ENCODE measurements at regions not wholly inside any gene's neighbourhood (a gene's known extent, or its start where the extent isn't known, plus 50 kb on each side); places are given as distances from the start of the nearest gene placed in this dataset.
A peak's percentile ranks its signal among the peaks of the same experiment; 100 is the strongest.

DNA sequence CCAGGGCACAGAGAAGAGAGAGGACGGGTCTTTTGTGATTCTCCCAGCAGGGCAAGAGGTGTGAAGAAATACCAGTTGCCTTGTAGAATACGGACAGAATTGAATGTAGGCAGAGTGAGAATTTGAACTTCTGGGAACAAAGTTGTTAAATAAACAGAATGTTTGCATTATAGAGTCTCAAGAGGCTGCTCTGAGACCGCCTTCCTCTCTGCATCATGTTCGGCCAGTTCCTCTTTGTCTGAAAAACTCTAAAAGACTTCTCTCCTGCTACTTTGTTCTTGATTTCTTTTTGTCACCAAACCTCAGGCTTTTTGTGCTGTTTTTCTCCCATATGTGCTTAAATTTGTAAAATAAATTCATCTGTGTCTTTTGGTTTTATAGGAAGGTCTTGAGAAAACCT lies 256.4 kb downstream of the DLEU7 start:
- DNase-seq: no peak

DNA sequence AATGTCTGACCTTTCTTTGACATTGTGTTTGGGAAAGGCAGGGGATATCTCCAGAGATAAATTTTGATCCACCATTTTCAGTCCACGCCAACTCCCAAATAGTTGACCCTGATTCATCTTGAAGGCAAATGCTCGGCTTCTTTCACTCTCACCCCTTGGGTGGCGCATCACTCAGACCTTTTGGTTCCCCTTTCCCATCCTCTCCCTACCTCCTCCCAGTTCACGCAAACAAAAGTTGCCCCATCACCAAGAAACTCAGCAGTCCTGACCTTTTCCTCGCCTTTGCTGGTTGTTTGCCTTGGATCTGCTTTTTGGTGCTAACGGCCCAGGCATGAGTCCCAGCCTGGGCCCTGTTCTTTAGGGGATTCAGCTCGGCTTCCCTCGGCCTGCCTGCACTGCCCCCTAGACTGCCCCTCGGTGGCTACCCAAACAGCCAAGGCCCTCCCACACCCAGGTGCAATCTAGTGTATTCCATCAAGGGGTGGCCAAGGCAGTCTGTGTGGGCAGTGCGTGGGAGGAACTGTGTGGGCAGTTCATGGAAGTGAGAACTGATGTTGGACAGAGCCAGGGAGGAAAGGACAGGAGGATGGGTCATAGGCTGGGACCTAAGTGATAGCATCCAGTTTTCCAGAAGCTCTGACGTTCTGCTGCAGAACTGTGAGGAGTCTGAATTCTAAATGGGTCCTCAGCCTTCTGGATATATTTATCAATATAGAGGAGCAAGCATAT lies 255.7 kb downstream of the DLEU7 start:
- no peak for DNase-seq

DNA sequence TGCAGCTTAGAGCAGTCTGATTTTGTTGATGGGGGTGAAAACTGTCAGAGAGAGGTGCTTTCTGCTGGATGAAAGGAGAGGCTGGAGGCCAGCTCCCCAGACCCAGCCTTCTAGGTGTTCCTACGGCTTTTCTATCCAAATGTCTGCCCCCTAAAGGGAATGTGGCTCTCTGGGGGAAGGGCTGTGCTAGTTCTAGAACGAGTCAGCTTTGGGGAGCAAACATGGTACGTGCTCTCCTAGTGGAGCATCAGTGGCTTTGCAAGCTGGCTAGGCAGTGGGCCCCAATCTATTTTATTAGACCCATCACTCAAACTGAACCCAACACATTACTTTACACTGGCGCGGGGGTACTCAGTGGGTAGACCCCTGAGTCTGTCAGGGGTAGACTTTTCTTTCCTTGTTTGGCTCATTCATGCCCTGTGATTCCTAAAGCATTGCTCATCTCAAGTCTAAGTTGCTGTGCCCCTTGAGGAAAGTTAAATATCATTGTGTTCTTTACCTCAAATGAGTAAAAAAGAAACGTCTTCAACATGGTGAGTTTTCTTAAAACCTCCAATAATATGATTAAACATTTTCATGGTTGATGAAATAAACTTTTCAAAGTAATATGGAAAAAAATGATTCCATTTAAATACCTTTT lies 254.9 kb downstream of the DLEU7 start:
- DNase-seq: no peak

DNA sequence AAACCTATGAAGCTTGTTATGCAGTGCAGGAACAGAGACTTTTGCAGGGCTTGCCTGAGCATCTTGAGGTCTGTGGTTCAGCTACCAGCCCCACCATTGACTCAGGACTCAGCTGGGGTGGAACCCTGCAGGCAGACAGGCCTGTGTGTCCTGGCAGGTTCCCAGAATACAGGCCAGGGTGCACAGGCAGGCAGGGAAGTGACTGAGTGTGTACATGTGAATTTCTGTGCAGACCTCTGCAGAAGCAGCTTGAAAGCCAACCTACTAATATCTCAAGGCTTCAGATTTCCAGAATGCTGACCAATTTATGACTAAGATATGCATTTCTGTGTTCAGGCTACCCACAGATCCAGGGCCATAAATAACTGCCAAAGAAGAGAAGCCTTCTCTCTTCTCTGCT lies 254.4 kb downstream of the DLEU7 start:
- peak; percentile 38 for DNase-seq

DNA sequence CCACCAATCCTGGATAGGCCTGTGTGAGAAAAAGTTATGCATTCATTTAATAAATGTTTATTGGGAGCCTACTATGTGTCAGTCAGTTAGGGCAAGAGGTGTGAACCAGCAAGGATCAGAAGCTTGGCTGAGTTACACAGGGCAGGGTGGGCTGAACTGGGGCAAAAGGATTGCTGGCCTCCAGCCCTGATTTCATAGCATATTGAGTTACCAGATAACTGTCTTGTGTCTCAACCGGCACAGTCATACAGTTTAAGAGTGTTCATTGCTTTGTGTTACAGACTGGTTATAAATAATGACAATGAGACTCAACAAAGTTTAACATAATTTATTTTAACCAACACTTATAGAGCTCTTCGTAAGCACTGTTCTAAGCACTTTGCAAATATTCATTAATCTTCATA lies 253.8 kb downstream of the DLEU7 start:
- peak; percentile 70 for DNase-seq

DNA sequence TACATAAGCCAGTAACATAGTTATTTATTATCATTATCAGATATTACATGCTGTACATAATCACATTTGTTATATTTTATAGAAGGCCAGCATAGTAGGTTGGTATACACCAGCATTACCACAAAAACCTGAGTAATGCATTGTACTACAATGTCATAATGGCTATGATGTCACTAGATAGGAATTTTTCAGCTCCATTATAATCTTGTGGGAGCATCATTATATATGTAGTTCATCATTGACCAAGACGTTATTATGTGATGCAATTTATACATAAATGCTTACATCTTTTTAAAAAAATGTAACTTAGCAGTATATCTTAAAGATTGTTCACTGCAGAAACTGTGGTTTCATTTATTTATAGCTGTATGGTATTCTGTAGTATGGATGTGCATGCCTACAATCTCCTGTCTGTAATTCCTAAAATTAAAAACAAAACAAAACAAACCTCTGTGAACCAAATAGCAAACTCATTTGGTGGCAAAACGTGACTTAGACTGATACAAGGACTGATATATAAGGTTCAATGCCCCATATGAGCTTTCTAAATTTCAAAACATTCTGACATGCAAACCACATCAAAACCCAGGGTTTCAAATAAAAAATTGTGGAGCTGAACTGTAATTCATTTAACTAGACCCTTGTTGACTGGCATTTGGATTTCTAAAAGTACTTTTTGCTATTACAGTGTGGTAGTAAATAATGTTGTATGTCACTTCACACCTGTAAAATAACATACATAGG lies 250.9 kb downstream of the DLEU7 start:
- peak; percentile 42 for DNase-seq

DNA sequence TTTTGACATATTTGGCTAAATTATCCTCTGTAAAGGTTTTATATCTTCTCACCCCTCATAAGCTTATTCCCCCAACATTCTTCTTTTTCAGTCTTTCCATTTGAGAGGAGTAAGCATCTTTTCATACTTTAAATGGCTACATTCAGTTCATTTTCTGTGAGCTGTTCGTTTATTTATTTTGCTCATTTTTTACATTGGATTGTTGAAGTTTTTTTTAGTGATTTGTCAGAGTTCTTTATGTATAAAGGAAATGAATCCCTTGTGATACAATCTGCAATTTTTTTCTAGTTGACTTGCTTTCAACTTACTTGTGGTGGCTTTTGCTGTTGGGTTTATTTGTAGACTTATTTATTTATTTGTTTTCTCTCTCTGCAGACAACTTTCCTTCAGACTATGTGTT lies 250.3 kb downstream of the DLEU7 start:
- no peak for DNase-seq

DNA sequence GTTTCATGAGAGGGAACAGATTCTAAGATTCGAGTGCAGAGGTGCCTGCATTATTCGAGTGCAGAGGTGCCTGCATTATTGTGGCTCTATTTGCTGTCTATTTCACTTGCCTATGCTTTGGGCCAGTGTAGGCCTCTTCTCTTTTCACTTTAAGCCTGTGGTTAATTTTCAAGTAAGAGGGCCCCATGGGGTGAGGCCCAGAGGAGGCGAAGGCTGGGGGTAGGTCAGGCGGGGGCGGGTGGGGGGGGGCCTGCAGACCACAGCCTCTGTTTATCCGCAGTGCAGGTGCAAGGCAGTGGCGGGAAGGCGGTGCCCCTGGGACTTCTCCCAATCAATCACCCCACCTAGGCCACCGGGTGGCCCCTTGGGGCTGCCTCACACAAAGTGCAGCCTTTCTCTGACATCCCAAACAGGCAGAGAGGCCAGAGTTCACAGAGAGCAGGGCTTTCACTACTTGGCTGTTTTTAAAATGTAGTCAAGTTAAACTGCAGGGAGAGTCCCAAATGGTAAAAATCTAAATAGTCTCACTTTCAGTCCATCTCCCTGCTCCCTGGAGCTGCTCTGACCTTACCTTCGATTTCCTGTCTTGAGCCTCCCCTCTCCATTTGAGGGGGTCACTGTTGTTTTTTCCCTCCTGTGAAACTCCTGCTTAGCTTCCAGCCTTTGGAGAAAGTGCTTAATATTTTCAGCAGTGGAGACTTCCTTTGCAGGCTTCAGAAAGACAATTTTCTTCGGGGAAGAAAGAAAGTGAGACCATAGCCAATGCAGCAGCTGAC lies 249.0 kb downstream of the DLEU7 start:
- DNase-seq: no peak

DNA sequence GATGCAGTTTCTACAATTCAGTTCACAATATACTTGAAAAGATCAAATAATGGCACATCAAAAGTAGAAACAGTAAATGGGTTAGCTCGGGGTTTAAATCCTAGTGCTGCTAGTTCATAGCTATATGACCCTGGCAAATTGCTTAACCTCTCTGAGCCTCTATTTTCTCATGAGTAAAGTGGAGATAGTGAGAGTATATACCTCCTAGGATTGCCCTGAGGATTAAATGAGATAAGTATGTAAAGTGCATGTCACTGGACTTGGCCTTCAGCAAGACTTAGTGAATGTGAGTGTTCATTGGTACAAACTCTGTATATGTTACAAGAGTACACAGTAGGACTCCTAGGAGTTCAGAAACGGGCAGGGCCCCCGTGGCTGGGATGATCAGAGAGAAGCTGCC lies 248.3 kb downstream of the DLEU7 start:
- no peak for DNase-seq

DNA sequence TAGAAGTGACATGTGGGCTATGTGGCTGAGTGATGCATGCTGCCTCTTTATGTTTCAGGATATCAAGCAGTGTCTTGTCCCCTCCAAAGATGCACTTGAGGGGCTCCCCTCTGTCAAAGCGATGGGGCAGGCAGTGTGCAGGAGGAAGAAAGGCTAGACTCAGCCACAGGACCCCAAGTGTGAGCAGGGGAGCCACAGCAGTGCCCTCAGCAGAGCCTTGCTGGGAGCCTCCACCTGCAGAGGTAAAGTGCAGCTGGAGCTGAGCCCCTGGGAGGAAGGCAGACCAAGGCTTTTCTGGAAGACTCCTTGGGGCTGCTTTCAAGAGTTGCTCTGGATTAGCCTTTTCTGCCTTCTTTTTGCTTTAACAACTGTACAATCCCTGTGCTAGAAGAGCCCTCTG lies 247.3 kb downstream of the DLEU7 start:
- DNase-seq: no peak

DNA sequence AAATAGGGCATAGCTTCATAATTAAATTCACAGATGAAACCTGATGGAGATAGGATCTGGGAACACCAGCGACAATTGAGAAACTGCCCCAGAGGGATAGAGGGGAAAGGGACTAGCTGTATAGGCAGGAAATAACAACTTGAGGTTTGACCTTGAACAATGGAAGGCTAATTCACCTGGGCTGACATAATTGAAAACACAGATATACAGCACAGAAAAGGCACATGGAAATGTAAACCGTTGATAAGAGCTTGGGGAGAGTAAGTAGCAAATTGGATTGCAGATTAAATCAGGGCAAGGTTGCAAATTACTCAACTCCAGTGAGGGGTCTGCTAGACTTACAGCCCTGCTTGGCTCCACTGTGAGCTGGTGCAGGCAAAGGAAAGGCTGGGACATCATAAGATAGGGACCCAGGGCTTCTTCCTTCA lies 246.7 kb downstream of the DLEU7 start:
- no peak for DNase-seq

DNA sequence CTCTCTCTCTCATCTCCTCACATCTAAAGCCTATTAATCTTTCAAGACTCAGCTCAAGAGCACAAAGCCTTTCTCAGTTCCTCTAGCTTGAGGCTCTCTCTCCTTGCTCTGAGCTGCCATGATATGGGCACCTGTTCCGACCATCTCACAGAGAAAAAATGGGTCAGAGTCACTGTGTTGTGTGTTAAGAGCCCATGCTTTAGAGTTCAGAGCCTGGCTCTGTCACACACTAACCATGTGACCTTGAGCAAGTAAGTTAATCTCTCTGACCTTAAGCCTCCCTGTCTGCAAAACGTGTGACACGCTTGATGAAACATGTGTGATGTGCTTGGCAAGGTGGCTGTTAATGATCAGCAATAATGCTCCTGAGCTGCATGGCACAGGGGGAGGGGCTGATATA lies 245.2 kb downstream of the DLEU7 start:
- no peak for DNase-seq

DNA sequence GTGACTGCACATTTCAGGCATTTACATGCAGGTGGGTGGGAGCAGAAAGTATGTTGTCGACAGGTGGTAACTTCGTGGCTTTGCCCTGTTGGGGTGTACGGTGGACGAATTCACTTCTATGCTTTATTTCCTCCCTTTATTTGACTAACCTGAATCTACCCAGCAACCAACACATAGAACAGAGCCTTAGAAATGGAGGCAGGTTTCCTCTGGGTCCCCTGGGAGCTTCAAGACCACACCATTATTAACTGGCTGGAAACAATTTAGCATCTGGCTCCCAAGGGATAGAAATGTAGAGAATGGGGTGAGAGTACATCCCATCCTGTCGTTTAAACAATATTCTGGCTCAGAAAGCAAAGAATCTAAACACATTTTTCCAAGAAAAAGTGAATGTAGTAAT lies 244.4 kb downstream of the DLEU7 start:
- DNase-seq: no peak

DNA sequence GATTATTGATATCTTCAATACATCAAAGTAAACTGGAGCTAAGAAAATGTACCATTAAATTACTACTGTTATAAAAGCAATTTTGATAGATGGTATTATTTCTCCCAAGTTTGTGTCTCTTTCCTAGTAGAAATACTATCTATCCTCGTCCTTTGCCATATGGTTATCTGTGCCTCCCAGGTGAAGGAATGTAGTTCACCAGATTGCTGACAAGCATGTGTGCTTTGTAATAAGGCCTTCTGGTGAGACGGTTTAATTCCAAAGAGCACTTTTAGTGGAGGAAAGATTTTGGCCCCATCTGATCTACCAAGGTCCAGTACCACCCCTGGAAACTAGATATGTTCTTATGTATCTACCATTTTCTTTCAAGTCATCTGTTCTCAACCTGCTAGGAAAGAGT lies 243.6 kb downstream of the DLEU7 start:
- no peak for DNase-seq

DNA sequence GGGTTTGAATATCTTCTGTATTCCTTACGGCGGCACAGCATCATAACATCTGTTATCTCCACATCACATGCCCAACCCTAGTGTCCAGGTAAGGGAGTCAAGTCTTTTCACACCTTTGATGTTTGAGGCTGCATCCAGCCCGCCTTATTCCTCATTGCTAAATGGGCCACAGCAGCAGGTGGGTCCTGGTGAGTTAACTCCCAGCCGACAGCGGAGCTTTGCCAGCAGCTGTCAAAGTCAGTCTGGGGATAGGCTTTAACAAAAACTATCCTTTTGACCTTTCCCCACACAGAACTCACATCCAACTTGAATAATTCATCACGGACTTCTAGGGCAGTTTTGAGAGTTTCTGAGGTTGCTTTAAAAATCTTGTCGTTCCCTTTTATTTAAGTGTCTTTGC lies 235.1 kb downstream of the DLEU7 start:
- no peak for DNase-seq

DNA sequence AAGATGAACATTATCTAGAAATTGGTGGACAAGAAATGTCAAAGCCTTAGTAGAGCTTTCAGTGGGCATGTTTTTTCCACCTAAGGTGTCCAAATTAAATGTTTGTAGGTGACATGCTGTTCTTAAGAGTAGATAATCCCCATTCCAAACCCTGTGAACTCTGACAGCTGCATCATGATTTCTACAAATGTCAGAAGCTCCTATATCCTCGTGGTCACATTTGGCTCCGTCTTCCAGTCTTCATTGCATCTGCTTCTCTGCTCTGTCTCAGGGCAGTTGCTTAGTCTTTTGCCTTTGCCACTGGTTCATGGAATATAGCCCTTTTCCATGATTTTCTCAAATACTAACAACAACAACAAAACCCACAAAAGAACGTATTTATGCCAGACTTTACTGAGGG lies 234.5 kb downstream of the DLEU7 start:
- no peak for DNase-seq

DNA sequence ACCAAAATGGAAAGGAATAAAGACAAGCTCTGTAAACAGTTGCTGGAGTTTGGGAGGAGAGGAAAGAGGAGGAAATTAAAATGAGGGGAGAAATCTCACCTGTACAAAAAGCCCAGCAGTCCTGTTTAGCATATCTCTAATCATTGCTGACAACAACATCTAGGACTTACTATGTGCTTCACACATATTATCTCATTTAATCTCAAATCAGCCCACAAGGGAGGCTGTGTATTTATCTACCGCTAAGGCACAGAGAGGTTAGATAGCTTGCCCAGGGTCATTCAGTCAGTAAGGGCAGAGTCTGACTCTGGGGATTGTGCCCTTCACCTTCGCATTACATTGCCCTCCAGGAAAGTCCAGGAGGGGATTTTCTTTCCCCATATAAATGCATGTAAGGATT lies 233.3 kb downstream of the DLEU7 start:
- DNase-seq: no peak

DNA sequence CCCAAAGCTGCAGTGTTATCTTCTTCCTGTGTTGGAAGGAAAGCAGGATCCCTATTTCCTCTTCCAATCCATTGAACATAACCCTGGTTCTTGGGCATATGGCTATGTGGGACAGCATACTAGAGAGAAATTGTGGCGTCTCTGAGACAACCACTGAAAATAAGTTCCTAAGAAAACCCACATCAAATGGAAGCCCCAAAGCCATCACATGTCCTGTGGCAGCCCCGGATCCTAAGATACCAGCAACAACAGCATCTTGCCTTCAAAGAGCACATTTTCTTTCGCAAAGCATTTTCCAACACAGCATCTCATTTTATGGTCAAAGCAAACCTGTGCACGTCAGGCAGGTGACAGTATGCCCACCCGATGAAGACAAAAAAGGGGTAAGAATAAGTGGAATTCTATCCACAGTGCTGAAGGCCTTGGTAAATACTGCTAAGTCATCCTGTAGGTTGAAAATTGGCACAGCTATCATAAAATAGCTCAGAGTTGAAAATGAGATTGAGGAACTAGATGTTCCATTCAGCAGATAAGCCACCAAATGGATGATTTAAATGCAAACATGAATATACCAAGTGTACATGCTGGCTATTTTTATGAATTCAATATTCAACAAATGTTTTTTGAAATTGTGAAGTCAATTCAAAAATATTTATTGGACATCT lies 232.2 kb downstream of the DLEU7 start:
- no peak for DNase-seq

DNA sequence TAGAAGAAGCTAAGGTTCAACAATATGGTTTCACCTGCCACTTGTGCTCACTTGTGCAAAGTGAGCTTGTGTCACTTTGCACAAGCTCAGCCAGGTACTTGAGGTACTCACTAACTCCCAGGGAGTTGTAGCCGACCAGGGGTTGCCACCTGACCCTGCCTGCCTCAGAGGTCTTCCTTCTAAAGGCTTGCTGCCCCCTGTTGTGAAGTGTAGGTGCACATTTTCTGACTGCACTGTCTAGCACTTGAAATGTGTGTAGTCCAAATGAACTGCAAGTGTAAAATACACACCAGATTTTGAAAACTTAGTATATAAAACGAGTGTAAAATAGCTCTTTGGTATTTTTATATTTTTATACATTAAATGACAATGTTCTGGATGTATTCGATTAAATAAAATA lies 230.8 kb downstream of the DLEU7 start:
- no peak for DNase-seq

DNA sequence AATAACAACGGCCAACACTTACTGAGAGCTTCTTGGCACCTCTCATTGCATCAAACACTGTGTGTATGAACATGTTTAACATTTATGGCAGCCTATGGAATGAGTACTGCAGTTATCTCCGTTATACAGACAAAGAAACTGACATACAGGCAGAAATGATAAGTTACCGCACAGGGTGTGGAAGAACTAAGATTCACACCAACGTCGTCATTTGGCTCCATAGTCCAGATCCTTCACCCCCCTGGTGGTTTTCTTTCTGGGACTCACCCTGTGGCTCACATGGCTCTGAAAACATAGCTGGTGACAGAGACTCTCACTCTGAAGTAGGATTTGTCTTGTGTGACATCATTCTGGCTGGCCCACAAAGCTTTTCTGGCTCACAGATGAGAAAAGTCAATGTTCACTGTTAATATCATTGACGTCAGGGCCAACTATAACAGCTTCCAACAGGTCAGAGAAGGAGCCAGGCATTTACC lies 230.1 kb downstream of the DLEU7 start:
- DNase-seq: no peak

DNA sequence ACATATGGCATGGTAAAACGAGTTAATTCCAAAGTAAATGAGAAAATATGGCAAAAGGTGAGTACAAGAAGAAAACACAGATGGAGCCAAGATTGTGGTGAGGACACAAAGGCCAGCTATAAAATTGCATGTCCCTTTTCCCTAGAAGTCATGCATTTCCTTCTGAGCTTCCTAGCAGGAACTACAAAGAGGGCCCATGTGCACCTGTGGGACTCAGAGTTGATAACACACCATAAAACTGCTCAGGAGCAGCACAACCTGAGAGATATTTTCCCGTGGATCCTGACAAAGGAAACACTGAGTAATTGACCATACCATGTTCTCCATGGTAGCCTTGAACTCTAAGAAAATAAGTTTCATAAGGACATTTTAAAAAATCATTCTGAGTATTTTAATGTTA lies 228.3 kb downstream of the DLEU7 start:
- no peak for DNase-seq

DNA sequence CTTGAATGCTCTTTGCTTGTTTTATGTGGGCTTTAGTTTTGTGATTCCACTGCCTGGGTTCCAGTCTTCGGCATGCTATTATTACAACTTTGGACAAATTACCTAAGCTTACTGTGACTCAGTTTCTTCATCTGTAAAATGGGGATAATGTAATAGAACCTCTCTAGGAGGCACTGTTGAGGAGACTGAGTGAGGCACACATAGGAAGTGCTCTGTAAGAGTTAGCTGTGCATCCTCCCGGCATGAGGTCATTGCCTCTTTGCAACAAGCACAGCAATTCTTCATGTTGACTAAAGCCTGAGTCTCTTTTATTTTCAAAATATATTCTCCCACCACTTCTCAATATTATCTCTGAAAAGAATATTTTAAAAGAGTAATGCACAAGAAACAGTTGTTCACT lies 227.4 kb downstream of the DLEU7 start:
- DNase-seq: no peak
